SK-N-SH (cell line): ENCODE measurements at regions not wholly inside any gene's neighbourhood (a gene's known extent, or its start where the extent isn't known, plus 50 kb on each side); places are given as distances from the start of the nearest gene placed in this dataset.

Experiments
- CTCF ChIA-PET: fragments of 300-600, 350-600 bp; formaldehyde crosslinking; extraction: SDS; loops from one replicate; lab custom pipeline; 2021; lab: Yijun Ruan, JAX
- POLR2A ChIA-PET: fragments of 350-600 bp; sonication (Branson Sonifier 250); formaldehyde crosslinking; extraction: SDS; loops from one replicate; lab custom pipeline; 2020; ENCODE audit warnings: antibody characterized with exemption, inconsistent platforms; lab: Yijun Ruan, JAX
- DNase-seq: peaks from one replicate; pipeline ENCODE4 v3.0.0; 2012
- H2AFZ ChIP-seq: fragments of 200-600 bp; sonication (generic); 2 replicates; pipeline ENCODE4 v1.8.1; 2016; ENCODE audit warnings: antibody characterized with exemption, mild to moderate bottlenecking, low read depth
- H3F3A ChIP-seq: fragments of 200-600 bp; sonication (generic); replicated peaks from 2 replicates; pipeline ENCODE3; 2016; ENCODE audit warnings: antibody characterized with exemption, mild to moderate bottlenecking; ENCODE audit not compliant: insufficient read depth
- H3K27ac ChIP-seq, 2 experiments: fragments of 200-500 bp in 1 of 2; fragments of 200-600 bp in 1 of 2; sonication (Bioruptor generic) in 1 of 2; sonication (generic), shearing (Covaris generic) in 1 of 2; 2 replicates each; pipeline versions ENCODE4 v1.5.1 to v1.6.1; 2014 to 2016; ENCODE audit warnings: low read depth in 2 of 2, inconsistent platforms in 1 of 2, low read length in 1 of 2, mild to moderate bottlenecking in 1 of 2, mixed read lengths in 1 of 2
- H3K27me3 ChIP-seq: fragments of 200-600 bp; sonication (generic), shearing (Covaris generic); 2 replicates; pipeline ENCODE4 v1.6.1; 2016; ENCODE audit warnings: mixed run types; ENCODE audit not compliant: insufficient read depth
- H3K36me3 ChIP-seq, 2 experiments: fragments of 200-500 bp in 1 of 2; fragments of 200-600 bp in 1 of 2; sonication (Bioruptor generic) in 1 of 2; sonication (generic) in 1 of 2; replicated peaks in 1 of 2; 2 replicates each; pipeline versions ENCODE3 to v1.5.1; 2014 to 2016; ENCODE audit warnings: low read length in 1 of 2, mild to moderate bottlenecking in 1 of 2; ENCODE audit not compliant: insufficient read depth in 2 of 2, control insufficient read depth in 1 of 2
- H3K4me1 ChIP-seq, 2 experiments: fragments of 200-500 bp in 1 of 2; fragments of 200-600 bp in 1 of 2; sonication (Bioruptor generic) in 1 of 2; sonication (generic), shearing (Covaris generic) in 1 of 2; 2 replicates each; pipeline versions ENCODE4 v1.5.1 to v1.6.1; 2014 to 2016; ENCODE audit warnings: low read depth in 1 of 2, low read length in 1 of 2, mixed run types in 1 of 2; ENCODE audit not compliant: insufficient read depth in 2 of 2, control insufficient read depth in 1 of 2
- H3K4me2 ChIP-seq: fragments of 200-600 bp; sonication (generic), shearing (Covaris generic); 2 replicates; pipeline ENCODE4 v1.6.1; 2017; ENCODE audit warnings: mixed run types
- H3K4me3 ChIP-seq, 2 experiments: fragments of 200-500 bp in 1 of 2; fragments of 200-600 bp in 1 of 2; sonication (Bioruptor generic) in 1 of 2; sonication (generic), shearing (Covaris generic) in 1 of 2; 2 replicates each; pipeline versions ENCODE4 v1.5.1 to v1.8.1; 2014 to 2016; ENCODE audit warnings: low read depth in 2 of 2, inconsistent platforms in 1 of 2, low read length in 1 of 2, mild to moderate bottlenecking in 1 of 2, mixed read lengths in 1 of 2, moderate library complexity in 1 of 2
- H3K79me2 ChIP-seq: fragments of 200-600 bp; sonication (generic); 2 replicates; pipeline ENCODE4 v1.8.1; 2017; ENCODE audit warnings: mild to moderate bottlenecking; ENCODE audit not compliant: insufficient read depth
- H3K9ac ChIP-seq: fragments of 200-600 bp; sonication (generic); 2 replicates; pipeline ENCODE4 v1.6.1; 2017; ENCODE audit warnings: mixed run types
- H3K9me2 ChIP-seq: fragments of 200-600 bp; sonication (generic); 2 replicates; pipeline ENCODE4 v1.6.1; 2017; ENCODE audit warnings: mixed run types
- H3K9me3 ChIP-seq: fragments of 200-600 bp; sonication (generic); 2 replicates; pipeline ENCODE4 v1.6.1; 2017; ENCODE audit warnings: mixed run types, mild to moderate bottlenecking, moderate library complexity
- H4K20me1 ChIP-seq: fragments of 200-600 bp; sonication (generic); 2 replicates; pipeline ENCODE4 v1.6.1; 2017; ENCODE audit warnings: mild to moderate bottlenecking, mixed run types; ENCODE audit not compliant: insufficient read depth
- CTCF ChIP-seq: fragments of 200-600 bp; sonication (generic); IDR thresholded peaks from 2 replicates; pipeline ENCODE4 v1.6.1; 2017; ENCODE audit warnings: antibody characterized with exemption, mild to moderate bottlenecking, moderate library complexity
- EP300 ChIP-seq, 2 experiments: IDR thresholded peaks; 2 replicates each; pipeline versions ENCODE4 v1.4.0 to v1.6.1; 2012; ENCODE audit warnings: borderline replicate concordance in 1 of 2, low read depth in 1 of 2, low read length in 1 of 2
- FOXJ3 ChIP-seq: sonication (generic); formaldehyde crosslinking; IDR thresholded peaks from 2 replicates; pipeline ENCODE4 v1.5.1; 2020; ENCODE audit warnings: mild to moderate bottlenecking, missing genetic modification reagents
- FOXM1 ChIP-seq: IDR thresholded peaks from 2 replicates; pipeline ENCODE4 v1.4.0; 2012; ENCODE audit warnings: low read depth, mild to moderate bottlenecking
- GABPA ChIP-seq: IDR thresholded peaks from 2 replicates; pipeline ENCODE4 v1.4.0; 2012; ENCODE audit warnings: low read depth, mild to moderate bottlenecking
- IRF3 ChIP-seq: fragments of 150-350 bp; IDR thresholded peaks from 2 replicates; pipeline ENCODE4 v1.6.1; 2016; ENCODE audit warnings: mild to moderate bottlenecking, low read depth, low read length
- JUND ChIP-seq: IDR thresholded peaks from 2 replicates; pipeline ENCODE4 v1.4.0; 2012
- MAX ChIP-seq: IDR thresholded peaks from 2 replicates; pipeline ENCODE4 v1.4.0; 2012; ENCODE audit warnings: low read depth
- MXI1 ChIP-seq: IDR thresholded peaks from 2 replicates; pipeline ENCODE4 v1.6.1; 2012; ENCODE audit warnings: mild to moderate bottlenecking, low read depth, low read length, improper control_type of control experiment
- NFIC ChIP-seq: IDR thresholded peaks from 2 replicates; pipeline ENCODE4 v1.4.0; 2012; ENCODE audit warnings: borderline replicate concordance
- NRF1 ChIP-seq: IDR thresholded peaks from 2 replicates; pipeline ENCODE4 v1.6.1; 2012; ENCODE audit warnings: low read depth, mild to moderate bottlenecking, low read length
- POLR2AphosphoS5 ChIP-seq: IDR thresholded peaks from 2 replicates; pipeline ENCODE4 v1.6.1; 2012; ENCODE audit warnings: low read depth, low read length
- RAD21 ChIP-seq: IDR thresholded peaks from 2 replicates; pipeline ENCODE4 v1.6.1; 2012; ENCODE audit warnings: mild to moderate bottlenecking, low read length
- RCOR1 ChIP-seq: fragments of 150-350 bp; IDR thresholded peaks from 2 replicates; pipeline ENCODE4 v1.6.1; 2017; ENCODE audit warnings: antibody characterized with exemption, low read length
- REST ChIP-seq: IDR thresholded peaks from 2 replicates; pipeline ENCODE4 v1.6.1; 2012; ENCODE audit warnings: mild to moderate bottlenecking, low read depth, low read length, moderate library complexity
- RXRA ChIP-seq: IDR thresholded peaks from 2 replicates; pipeline ENCODE4 v1.4.0; 2012; ENCODE audit warnings: low read depth, mild to moderate bottlenecking, borderline replicate concordance
- SIN3A ChIP-seq: IDR thresholded peaks from 2 replicates; pipeline ENCODE4 v1.6.1; 2012; ENCODE audit warnings: low read depth, mild to moderate bottlenecking, low read length, moderate library complexity, borderline replicate concordance
- TCF12 ChIP-seq: IDR thresholded peaks from 2 replicates; pipeline ENCODE4 v1.4.0; 2012
- ZBTB33 ChIP-seq: IDR thresholded peaks from 2 replicates; pipeline ENCODE4 v1.4.0; 2012; ENCODE audit warnings: low read depth, borderline replicate concordance
- WGBS: methylation state at CpG from one replicate; pipeline ENCODE4 v1.1.6; 2017; ENCODE audit warnings: low lambda C conversion rate; 5-methylcytosine and 5-hydroxymethylcytosine counted together

GRCh38 chr7:4621396-4621795, 60.7 kb upstream of the FOXK1 start:
- WGBS = 36% methylated on average over 5 of the region's 5 CpGs
- Histone ChIP-seq H3K27me3 (no peaks in the 10 kb centered on the region), H3K9me3 (no peaks in the 10 kb centered on the region), H3F3A (no peaks in the 10 kb centered on the region), H3K36me3 (no peaks in the 10 kb centered on the region), H2AFZ (no peak overlapping the region), H3K4me2 (no peak overlapping the region), H4K20me1 (no peaks in the 10 kb centered on the region), H3K9ac (no peak overlapping the region), H3K9me2 (no peaks in the 10 kb centered on the region), H3K27ac (no peak overlapping the region), H3K4me3 (no peak overlapping the region), H3K79me2 (no peaks in the 10 kb centered on the region), H3K4me1 (no peaks in the 10 kb centered on the region; a peak in 1 of 4 replicates)
- peak; percentile 10 for DNase-seq
- CTCF ChIA-PET = interaction anchor here (1.0 kb wide), 1 partner anchor 10 kb away, joined by 3 read pairs; no protein-coding TSS in a partner anchor
- TF ChIP-seq FOXJ3 (CRISPR knock-in tag) = no peak
- TF ChIP-seq EP300 (IDR thresholded peaks at IDR 0.05; ENCODE audit: borderline replicate concordance in 1 of 2, low read depth in 1 of 2, low read length in 1 of 2) = no peak
- TF ChIP-seq POLR2AphosphoS5 = no peak
- TF ChIP-seq JUND = no peak
- TF ChIP-seq NRF1 = no peak
- TF ChIP-seq REST = no peak
- TF ChIP-seq MXI1 = no peak
- no peak for TF ChIP-seq GABPA
- TF ChIP-seq IRF3 = no peak
- no peak for TF ChIP-seq FOXM1
- no peak for TF ChIP-seq SIN3A
- TF ChIP-seq NFIC = no peak
- TF ChIP-seq RAD21 = no peak
- TF ChIP-seq RCOR1 = no peak
- POLR2A ChIA-PET = no interaction called here

- H2AFZ ChIP-seq = no peak overlapping the region
- H3K27me3 ChIP-seq = no peaks in the 10 kb centered on the region
- no peaks in the 10 kb centered on the region for H3F3A ChIP-seq
- no peak overlapping the region for H3K4me3 ChIP-seq
- H3K36me3 ChIP-seq = no peaks in the 10 kb centered on the region
- peaks cover 0 to 1% of the 10 kb centered on the region in 2 experiments; a peak in 1 of 4 replicates for H3K4me1 ChIP-seq
- POLR2A ChIA-PET = no interaction called here
- CTCF ChIA-PET = interaction anchor here (1.2 to 2.3 kb wide), 3 partner anchors 9 to 523 kb away, joined by 3 to 12 read pairs (median 4); no protein-coding TSS in a partner anchor
- no peaks in the 10 kb centered on the region for H3K9me2 ChIP-seq
- H4K20me1 ChIP-seq = no peaks in the 10 kb centered on the region
- H3K27ac ChIP-seq = no peak overlapping the region
- no peaks in the 10 kb centered on the region for H3K9me3 ChIP-seq
- H3K4me2 ChIP-seq = no peak overlapping the region
- no peak for DNase-seq
- WGBS = 51% methylated on average over 5 of the region's 5 CpGs
- no peak overlapping the region for H3K9ac ChIP-seq
- no peaks in the 10 kb centered on the region for H3K79me2 ChIP-seq
- TF ChIP-seq RXRA (no peak), CTCF (no peak), SIN3A (no peak), ZBTB33 (no peak), MAX (no peak), IRF3 (no peak), TCF12 (no peak), MXI1 (no peak)
Observed at GRCh38 chr7:4626318-4626845, 55.7 kb upstream of the FOXK1 start.
